Hepatocyte (in vitro differentiated cells): ENCODE measurements at regions not wholly inside any gene's neighbourhood (a gene's known extent, or its start where the extent isn't known, plus 50 kb on each side); places are given as distances from the start of the nearest gene placed in this dataset.

Experiments
- DNase-seq: peaks from one replicate; pipeline ENCODE4 v3.0.0-alpha.2; 2016; ENCODE audit warnings: low spot score
- H2AFZ ChIP-seq: fragments of 200-600 bp; sonication (generic); 2 replicates; pipeline ENCODE4 v1.6.0; 2016; ENCODE audit warnings: antibody characterized with exemption, mild to moderate bottlenecking
- H3K27ac ChIP-seq: fragments of 200-600 bp; sonication (generic); 2 replicates; pipeline ENCODE4 v1.5.1; 2016; ENCODE audit warnings: mild to moderate bottlenecking
- H3K27me3 ChIP-seq: fragments of 200-600 bp; sonication (generic); 2 replicates; pipeline ENCODE4 v1.6.1; 2016
- H3K36me3 ChIP-seq: fragments of 200-600 bp; sonication (generic); replicated peaks from 2 replicates; pipeline ENCODE4 v1.5.1; 2016; ENCODE audit warnings: low read depth; ENCODE audit not compliant: insufficient read depth
- H3K4me1 ChIP-seq: fragments of 200-600 bp; sonication (generic); 2 replicates; pipeline ENCODE4 v1.5.1; 2016; ENCODE audit warnings: mild to moderate bottlenecking, moderate library complexity; ENCODE audit not compliant: insufficient read depth
- H3K4me2 ChIP-seq: fragments of 200-600 bp; sonication (generic); 2 replicates; pipeline ENCODE4 v1.6.0; 2016
- H3K4me3 ChIP-seq: fragments of 200-600 bp; sonication (generic); 2 replicates; pipeline ENCODE4 v1.5.1; 2016; ENCODE audit warnings: mild to moderate bottlenecking
- H3K79me2 ChIP-seq: fragments of 200-600 bp; sonication (generic); 2 replicates; pipeline ENCODE4 v1.6.0; 2017; ENCODE audit warnings: mild to moderate bottlenecking
- H3K9me2 ChIP-seq: fragments of 200-600 bp; sonication (generic); replicated peaks from 2 replicates; pipeline ENCODE4 v1.6.0; 2017; ENCODE audit warnings: mild to moderate bottlenecking; ENCODE audit not compliant: insufficient read depth
- H3K9me3 ChIP-seq: fragments of 200-600 bp; sonication (generic); 2 replicates; pipeline ENCODE4 v1.5.1; 2016; ENCODE audit warnings: low read depth, mild to moderate bottlenecking
- H4K20me1 ChIP-seq: fragments of 200-600 bp; sonication (generic); 2 replicates; pipeline ENCODE4 v1.6.0; 2016; ENCODE audit warnings: mild to moderate bottlenecking; ENCODE audit not compliant: insufficient read depth, poor library complexity, severe bottlenecking
- CTCF ChIP-seq: fragments of 200-600 bp; sonication (generic); IDR thresholded peaks from 2 replicates; pipeline ENCODE4 v1.5.1; 2016; ENCODE audit warnings: antibody characterized with exemption, mild to moderate bottlenecking; ENCODE audit not compliant: poor library complexity
- EZH2 ChIP-seq: fragments of 200-600 bp; sonication (generic); IDR thresholded peaks from 2 replicates; pipeline ENCODE4 v1.6.1; 2016; ENCODE audit warnings: antibody characterized with exemption, mild to moderate bottlenecking, borderline replicate concordance
- EZH2phosphoT487 ChIP-seq: fragments of 200-600 bp; sonication (generic); IDR thresholded peaks from one replicate; pipeline ENCODE4 v1.6.1; 2018; ENCODE audit warnings: antibody characterized with exemption, mild to moderate bottlenecking, low read depth, moderate library complexity; ENCODE audit not compliant: unreplicated experiment, severe bottlenecking
- WGBS: methylation state at CpG from one replicate; pipeline ENCODE4 v1.1.6; 2016; ENCODE audit warnings: low lambda C conversion rate; ENCODE audit errors: missing lambda C conversion rate; 5-methylcytosine and 5-hydroxymethylcytosine counted together

GRCh38 chr1:198837278-198838021 lies 198.6 kb downstream of the PTPRC start:
- no peaks in the 10 kb centered on the region for H3K9me2 ChIP-seq
- no peak for DNase-seq
- no peaks in the 10 kb centered on the region for H3K79me2 ChIP-seq
- no peaks in the 10 kb centered on the region for H3K36me3 ChIP-seq
- no peaks in the 10 kb centered on the region for H3K27me3 ChIP-seq
- 84% methylated on average over 6 of the region's 6 CpGs for WGBS
- H3K4me2 ChIP-seq: no peak overlapping the region
- no peak overlapping the region for H2AFZ ChIP-seq
- H4K20me1 ChIP-seq: no peaks in the 10 kb centered on the region
- no peak overlapping the region for H3K4me3 ChIP-seq
- no peaks in the 10 kb centered on the region for H3K4me1 ChIP-seq
- H3K9me3 ChIP-seq: no peaks in the 10 kb centered on the region
- no peak overlapping the region for H3K27ac ChIP-seq
- no peak for TF ChIP-seq CTCF
- no peak for TF ChIP-seq EZH2phosphoT487
- no peak for TF ChIP-seq EZH2

GRCh38 chr1:198838022-198838342 lies 199.1 kb downstream of the PTPRC start:
- Histone ChIP-seq H3K4me3 (no peak overlapping the region), H3K9me3 (no peaks in the 10 kb centered on the region), H3K4me2 (no peak overlapping the region), H3K36me3 (no peaks in the 10 kb centered on the region), H3K27me3 (no peaks in the 10 kb centered on the region), H4K20me1 (no peaks in the 10 kb centered on the region), H3K4me1 (no peaks in the 10 kb centered on the region), H2AFZ (no peak overlapping the region), H3K79me2 (no peaks in the 10 kb centered on the region), H3K27ac (no peak overlapping the region), H3K9me2 (no peaks in the 10 kb centered on the region)
- 86% methylated on average over 2 of the region's 2 CpGs for WGBS
- DNase-seq: no peak
- TF ChIP-seq CTCF (no peak), EZH2 (no peak), EZH2phosphoT487 (no peak)

GRCh38 chr1:198841477-198841876 lies 202.6 kb downstream of the PTPRC start:
- Histone ChIP-seq H3K27me3 (no peaks in the 10 kb centered on the region), H3K9me3 (no peaks in the 10 kb centered on the region), H3K36me3 (no peaks in the 10 kb centered on the region), H3K4me3 (no peak overlapping the region), H3K79me2 (no peaks in the 10 kb centered on the region), H3K4me1 (no peaks in the 10 kb centered on the region), H2AFZ (no peak overlapping the region), H3K4me2 (no peak overlapping the region), H4K20me1 (no peaks in the 10 kb centered on the region), H3K27ac (no peak overlapping the region), H3K9me2 (no peaks in the 10 kb centered on the region)
- WGBS: 96% methylated on average over 3 of the region's 3 CpGs
- no peak for TF ChIP-seq EZH2phosphoT487
- no peak for TF ChIP-seq EZH2
- TF ChIP-seq CTCF: no peak
- DNase-seq: no peak

- Histone ChIP-seq H3K9me2 (no peaks in the 10 kb centered on the region), H3K4me2 (no peak overlapping the region), H3K4me3 (no peak overlapping the region), H3K79me2 (no peaks in the 10 kb centered on the region), H4K20me1 (no peaks in the 10 kb centered on the region), H3K9me3 (no peaks in the 10 kb centered on the region), H3K4me1 (no peaks in the 10 kb centered on the region), H2AFZ (no peak overlapping the region), H3K27me3 (no peaks in the 10 kb centered on the region), H3K36me3 (no peaks in the 10 kb centered on the region), H3K27ac (no peak overlapping the region)
- DNase-seq: no peak
- TF ChIP-seq EZH2: no peak
- 90% methylated on average over 2 of the region's 2 CpGs for WGBS
These were observed 203.8 kb downstream of the PTPRC start for GRCh38 chr1:198842686-198843085.
